Kidney epithelial cell (primary cell): ENCODE measurements at regions not wholly inside any gene's neighbourhood (a gene's known extent, or its start where the extent isn't known, plus 50 kb on each side); places are given as distances from the start of the nearest gene placed in this dataset.

Experiments used
- DNase-seq: peaks from one replicate; pipeline ENCODE4 v3.0.0-alpha.2; 2010; ENCODE audit warnings: low read depth
- H3K27me3 ChIP-seq: 2 replicates; pipeline ENCODE4 v1.6.0; 2011; ENCODE audit warnings: low read length; ENCODE audit not compliant: control insufficient read depth, insufficient read depth
- H3K36me3 ChIP-seq: 2 replicates; pipeline ENCODE4 v1.5.1; 2011; ENCODE audit warnings: low read length; ENCODE audit not compliant: control insufficient read depth, insufficient read depth
- H3K4me3 ChIP-seq: 2 replicates; pipeline ENCODE4 v1.5.1; 2011; ENCODE audit warnings: low read depth, mild to moderate bottlenecking, control low read depth, low read length
- CTCF ChIP-seq: IDR thresholded peaks from 2 replicates; pipeline ENCODE4 v1.5.1; 2011; ENCODE audit warnings: mild to moderate bottlenecking, moderate library complexity, low read length, control low read depth, inconsistent platforms; ENCODE audit not compliant: insufficient read depth, poor library complexity, severe bottlenecking

DNA sequence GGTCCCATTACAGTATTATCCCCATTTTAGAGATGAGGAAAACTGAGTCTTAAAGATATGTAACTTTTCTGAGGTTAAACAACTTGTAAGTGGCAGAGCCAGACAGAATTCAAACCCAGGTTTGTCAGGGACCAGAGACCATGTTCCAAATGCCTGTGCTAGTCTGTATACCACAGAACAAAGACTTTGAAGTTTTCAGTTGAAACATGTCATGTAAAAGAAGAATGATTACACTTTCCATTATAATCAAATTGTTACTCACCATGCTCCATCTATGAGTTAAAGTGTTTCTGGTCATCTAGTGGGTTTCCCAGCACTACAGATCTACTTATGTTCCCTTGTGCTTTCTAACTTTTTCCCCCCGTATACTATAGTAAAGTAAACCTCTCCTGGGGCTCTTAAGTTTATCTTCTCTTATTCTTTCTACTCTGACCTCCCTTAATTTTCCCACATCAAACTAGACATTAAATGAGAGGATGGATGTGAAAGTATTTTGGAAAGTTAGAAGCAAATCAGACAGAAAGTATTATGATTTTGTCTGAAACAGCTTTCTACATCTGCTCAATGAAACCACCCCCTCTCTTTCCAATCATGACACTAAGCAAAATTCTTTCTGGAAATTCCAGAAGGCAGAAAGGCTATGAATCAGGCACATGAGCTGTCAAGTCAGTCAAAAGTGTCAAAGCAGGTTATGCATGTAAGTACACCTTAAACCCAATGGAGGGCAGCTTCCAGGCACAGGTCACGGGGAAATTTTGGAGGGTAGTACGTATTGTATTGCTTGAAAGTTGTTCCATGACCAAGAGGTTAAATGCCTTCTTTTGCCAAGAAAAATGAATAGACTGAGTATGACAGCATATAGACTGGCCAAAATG is 132.7 kb upstream of the MAP3K7 start:
- no peak for TF ChIP-seq CTCF
- H3K36me3 ChIP-seq, result no peaks in the 10 kb centered on the region
- DNase-seq, result no peak
- H3K4me3 ChIP-seq, result no peak overlapping the region
- no peaks in the 10 kb centered on the region for H3K27me3 ChIP-seq

- no peak for DNase-seq
- Histone ChIP-seq H3K27me3 (no peaks in the 10 kb centered on the region), H3K4me3 (no peak overlapping the region), H3K36me3 (no peaks in the 10 kb centered on the region)
- TF ChIP-seq CTCF, result no peak
Measured at GRCh38 chr6:90716376-90716775, 129.5 kb upstream of the MAP3K7 start.

DNA sequence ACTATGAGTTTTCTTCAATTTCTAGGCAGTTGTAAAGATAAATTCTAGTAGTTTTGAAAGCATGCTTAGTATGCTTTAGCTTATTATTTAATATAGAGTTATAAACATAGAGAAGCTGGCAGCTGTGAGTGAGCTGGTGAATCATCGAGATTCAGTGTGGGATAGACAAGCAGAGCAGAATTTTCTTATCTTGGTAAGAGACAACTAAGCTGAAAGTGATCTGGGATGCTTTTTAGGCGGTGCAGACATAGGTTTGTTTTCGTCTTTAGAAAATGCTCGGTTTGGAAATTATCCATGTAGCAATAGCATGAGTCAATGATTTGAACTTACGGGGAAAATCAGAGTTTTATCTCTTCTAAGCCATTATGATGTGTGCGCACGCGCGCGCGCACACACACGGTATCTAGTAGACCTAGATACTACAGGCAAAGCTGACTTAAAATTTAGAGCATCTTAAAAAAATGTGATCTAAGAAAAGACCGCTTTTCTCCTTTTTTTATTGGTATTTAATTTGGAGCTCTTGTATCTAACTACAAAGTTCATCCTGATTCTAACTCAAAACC is 128.3 kb upstream of the MAP3K7 start:
- H3K27me3 ChIP-seq, result no peaks in the 10 kb centered on the region
- H3K4me3 ChIP-seq, result no peak overlapping the region
- DNase-seq, result no peak
- no peaks in the 10 kb centered on the region for H3K36me3 ChIP-seq
- TF ChIP-seq CTCF, result no peak

DNA sequence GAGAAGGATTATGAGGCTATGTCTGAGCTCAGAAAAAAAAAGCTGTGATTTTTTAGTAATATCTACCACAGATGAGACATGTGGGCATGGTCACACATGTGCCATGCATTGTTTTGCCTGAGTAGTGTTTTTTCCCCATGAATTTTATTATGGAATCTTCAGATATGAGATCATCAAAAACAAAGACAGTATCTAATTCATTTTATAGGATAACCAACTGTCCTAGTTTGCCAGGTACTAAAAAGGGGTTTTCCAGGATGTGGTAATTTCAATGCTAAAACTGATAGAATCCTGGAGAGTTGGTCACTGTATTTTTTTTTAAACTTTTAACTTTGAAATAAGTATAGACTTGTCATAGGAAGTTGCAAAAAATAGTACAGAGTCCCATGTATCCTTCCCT is 127.4 kb upstream of the MAP3K7 start:
- no peak for DNase-seq
- Histone ChIP-seq H3K27me3 (no peaks in the 10 kb centered on the region), H3K4me3 (no peak overlapping the region), H3K36me3 (no peaks in the 10 kb centered on the region)
- TF ChIP-seq CTCF, result no peak

- DNase-seq, result no peak
- Histone ChIP-seq H3K27me3 (no peaks in the 10 kb centered on the region), H3K36me3 (no peaks in the 10 kb centered on the region), H3K4me3 (no peak overlapping the region)
- no peak for TF ChIP-seq CTCF
Measured at GRCh38 chr6:90712114-90712513, 125.2 kb upstream of the MAP3K7 start.
